ENCODE measurements at regions not wholly inside any gene's neighbourhood (a gene's known extent, or its start where the extent isn't known, plus 50 kb on each side); places are given as distances from the start of the nearest gene placed in this dataset.

DNA sequence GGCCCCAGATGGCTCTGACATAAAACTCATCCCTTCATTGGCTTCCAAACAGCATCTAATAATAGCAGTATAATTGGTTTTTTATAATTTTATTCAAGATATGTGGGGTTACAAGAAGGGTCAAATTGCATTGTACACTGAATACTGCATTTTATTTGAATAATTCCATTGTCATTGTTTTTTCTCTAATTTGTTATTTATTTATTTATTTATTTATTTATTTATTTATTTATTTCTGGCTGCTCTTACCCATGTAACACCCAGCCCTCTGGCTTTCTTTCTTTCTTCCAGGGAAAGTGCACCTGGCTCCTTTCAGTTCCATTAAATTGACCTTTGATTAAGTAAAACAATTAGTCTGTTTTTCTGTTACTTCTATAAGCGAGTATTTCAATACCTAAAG lies 210.1 kb downstream of the CDH9 start:
- Mint-ChIP-seq H3K4me1 (ENCODE audit: unreplicated experiment) (no peaks in the 10 kb centered on the region), H3K4me3 (no peak overlapping the region), H3K36me3 (no peaks in the 10 kb centered on the region), H3K27me3 (no peaks in the 10 kb centered on the region), H3K9me3 (no peaks in the 10 kb centered on the region), H3K27ac (no peak overlapping the region)
- TF ChIP-seq, protein P1, sequence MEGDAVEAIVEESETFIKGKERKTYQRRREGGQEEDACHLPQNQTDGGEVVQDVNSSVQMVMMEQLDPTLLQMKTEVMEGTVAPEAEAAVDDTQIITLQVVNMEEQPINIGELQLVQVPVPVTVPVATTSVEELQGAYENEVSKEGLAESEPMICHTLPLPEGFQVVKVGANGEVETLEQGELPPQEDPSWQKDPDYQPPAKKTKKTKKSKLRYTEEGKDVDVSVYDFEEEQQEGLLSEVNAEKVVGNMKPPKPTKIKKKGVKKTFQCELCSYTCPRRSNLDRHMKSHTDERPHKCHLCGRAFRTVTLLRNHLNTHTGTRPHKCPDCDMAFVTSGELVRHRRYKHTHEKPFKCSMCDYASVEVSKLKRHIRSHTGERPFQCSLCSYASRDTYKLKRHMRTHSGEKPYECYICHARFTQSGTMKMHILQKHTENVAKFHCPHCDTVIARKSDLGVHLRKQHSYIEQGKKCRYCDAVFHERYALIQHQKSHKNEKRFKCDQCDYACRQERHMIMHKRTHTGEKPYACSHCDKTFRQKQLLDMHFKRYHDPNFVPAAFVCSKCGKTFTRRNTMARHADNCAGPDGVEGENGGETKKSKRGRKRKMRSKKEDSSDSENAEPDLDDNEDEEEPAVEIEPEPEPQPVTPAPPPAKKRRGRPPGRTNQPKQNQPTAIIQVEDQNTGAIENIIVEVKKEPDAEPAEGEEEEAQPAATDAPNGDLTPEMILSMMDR (conservative IDR thresholded peaks at IDR 0.05): no peak
- DNase-seq (ENCODE audit: extremely low spot score, unreplicated experiment): no peak

DNA sequence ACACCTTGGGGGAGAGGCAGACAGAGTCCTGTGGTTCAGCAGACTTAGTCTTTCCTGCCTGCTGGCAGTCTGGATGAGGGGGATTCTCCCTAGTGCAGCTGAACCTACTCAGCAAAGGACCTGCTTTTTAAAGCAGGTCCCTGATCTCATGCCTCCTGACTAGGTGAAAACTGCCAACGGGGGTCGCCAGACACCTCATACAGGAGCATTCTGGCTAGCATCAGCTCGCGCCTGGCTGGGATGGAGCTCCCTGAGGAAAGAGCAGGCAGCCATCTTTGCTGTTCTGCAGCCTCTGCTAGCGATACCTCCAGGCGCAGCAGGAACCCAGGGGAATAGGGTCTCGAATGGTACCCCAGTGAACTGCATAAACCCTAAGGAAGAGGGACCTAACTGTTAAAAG lies 225.2 kb downstream of the CDH9 start:
- TF ChIP-seq, protein P1 (conservative IDR thresholded peaks at IDR 0.05): no peak
- Mint-ChIP-seq H3K27ac (no peak overlapping the region), H3K36me3 (no peaks in the 10 kb centered on the region), H3K9me3 (peaks cover 4% of the 10 kb centered on the region), H3K4me3 (no peak overlapping the region), H3K27me3 (no peaks in the 10 kb centered on the region), H3K4me1 (ENCODE audit: unreplicated experiment) (no peaks in the 10 kb centered on the region)
- DNase-seq (ENCODE audit: extremely low spot score, unreplicated experiment): no peak

- TF ChIP-seq, protein P1 (conservative IDR thresholded peaks at IDR 0.05): no peak
- Mint-ChIP-seq H3K27me3 (no peaks in the 10 kb centered on the region), H3K27ac (no peak overlapping the region), H3K4me3 (no peak overlapping the region), H3K4me1 (ENCODE audit: unreplicated experiment) (no peaks in the 10 kb centered on the region), H3K36me3 (no peaks in the 10 kb centered on the region), H3K9me3 (peaks cover 4% of the 10 kb centered on the region)
- DNase-seq (ENCODE audit: extremely low spot score, unreplicated experiment): no peak
These were observed 225.7 kb downstream of the CDH9 start for GRCh38 chr5:26812714-26813113.

- no peaks in the 10 kb centered on the region for H3K4me1 Mint-ChIP-seq (ENCODE audit: unreplicated experiment)
- DNase-seq (ENCODE audit: extremely low spot score, unreplicated experiment): no peak
- H3K27ac Mint-ChIP-seq: no peak overlapping the region
- H3K9me3 Mint-ChIP-seq: peaks cover 7% of the 10 kb centered on the region
- no peaks in the 10 kb centered on the region for H3K27me3 Mint-ChIP-seq
- TF ChIP-seq, protein P1 (conservative IDR thresholded peaks at IDR 0.05): no peak
- no peaks in the 10 kb centered on the region for H3K36me3 Mint-ChIP-seq
- no peak overlapping the region for H3K4me3 Mint-ChIP-seq
These were observed 230.9 kb downstream of the CDH9 start for GRCh38 chr5:26807231-26808199.

- Mint-ChIP-seq H3K36me3 (no peaks in the 10 kb centered on the region), H3K4me3 (no peak overlapping the region), H3K9me3 (peaks cover 7% of the 10 kb centered on the region), H3K27me3 (no peaks in the 10 kb centered on the region), H3K4me1 (ENCODE audit: unreplicated experiment) (no peaks in the 10 kb centered on the region), H3K27ac (no peak overlapping the region)
- TF ChIP-seq, protein P1 (conservative IDR thresholded peaks at IDR 0.05): no peak
- DNase-seq (ENCODE audit: extremely low spot score, unreplicated experiment): no peak
These were observed 233.3 kb downstream of the CDH9 start for GRCh38 chr5:26805076-26805475.

Data from type B pancreatic cell (in vitro differentiated cells).